Body of pancreas (tissue), 4 donors: ENCODE measurements at regions not wholly inside any gene's neighbourhood (a gene's known extent, or its start where the extent isn't known, plus 50 kb on each side); places are given as distances from the start of the nearest gene placed in this dataset.
"Not testable (repeated sequence)": the region's sequence is repeated elsewhere in the genome, so short reads cannot be mapped to it uniquely, and the experiment has no call there.

ENCODE experiments used
- ATAC-seq: fragments of 150-250 bp; one replicate; pipeline ENCODE4 v1.9.1; 2016
- DNase-seq, 4 donors: peaks; one replicate each; pipeline ENCODE4 v3.0.0-alpha.2; 2019
- H3K27ac ChIP-seq, 4 donors: fragments of 200-600 bp; sonication (generic); 1 replicate in 3 of 4; 2 replicates in 1 of 4; pipeline versions ENCODE4 v1.5.1 to v1.6.1; 2016 to 2019; ENCODE audit warnings: mild to moderate bottlenecking in 1 of 4, mixed read lengths in 1 of 4, moderate library complexity in 1 of 4
- H3K27me3 ChIP-seq, 2 donors: fragments of 200-600 bp; sonication (generic); one replicate each; pipeline ENCODE4 v1.6.0; 2016; ENCODE audit warnings: mild to moderate bottlenecking in 1 of 2
- H3K36me3 ChIP-seq, 2 donors: fragments of 200-600 bp; sonication (generic); replicated peaks in 1 of 2; 2 replicates each; pipeline ENCODE4 v1.5.1; 2016; ENCODE audit warnings: low read depth in 2 of 2; ENCODE audit not compliant: insufficient read depth in 1 of 2
- H3K4me1 ChIP-seq: fragments of 200-600 bp; sonication (generic); one replicate; pipeline ENCODE4 v1.6.0; 2016
- H3K4me3 ChIP-seq, 2 donors: fragments of 200-600 bp; sonication (generic); 1 replicate in 1 of 2; 2 replicates in 1 of 2; pipeline ENCODE4 v1.5.1; 2016 to 2019
- H3K9me3 ChIP-seq, 3 donors: fragments of 200-600 bp; sonication (generic); 1 replicate in 2 of 3; 2 replicates in 1 of 3; pipeline ENCODE4 v1.5.1; 2016
- POLR2A ChIP-seq, 3 donors: fragments of 450-650 bp; IDR thresholded peaks; one replicate each; pipeline ENCODE4 v1.6.1; 2016; ENCODE audit warnings: antibody characterized with exemption in 3 of 3, mild to moderate bottlenecking in 2 of 3
- WGBS, 2 donors: methylation state at CpG; one replicate each; pipeline ENCODE4 v1.1.5; 2017; 5-methylcytosine and 5-hydroxymethylcytosine counted together
- intact Hi-C: fragments of 100-400 bp; cut with DNase I; formaldehyde crosslinking; loops from one replicate; pipeline ENCODE4 v1.15.1; 2023
- TF ChIP-seq, protein P1 (sequence below), 7 experiments: fragments of 450-650 bp in 4 of 7; fragments of 200-600 bp in 3 of 7; sonication (generic) in 3 of 7; IDR thresholded peaks; one replicate each; pipeline ENCODE4 v1.5.1; 2016 to 2019; ENCODE audit warnings: antibody characterized with exemption in 7 of 7

DNA sequence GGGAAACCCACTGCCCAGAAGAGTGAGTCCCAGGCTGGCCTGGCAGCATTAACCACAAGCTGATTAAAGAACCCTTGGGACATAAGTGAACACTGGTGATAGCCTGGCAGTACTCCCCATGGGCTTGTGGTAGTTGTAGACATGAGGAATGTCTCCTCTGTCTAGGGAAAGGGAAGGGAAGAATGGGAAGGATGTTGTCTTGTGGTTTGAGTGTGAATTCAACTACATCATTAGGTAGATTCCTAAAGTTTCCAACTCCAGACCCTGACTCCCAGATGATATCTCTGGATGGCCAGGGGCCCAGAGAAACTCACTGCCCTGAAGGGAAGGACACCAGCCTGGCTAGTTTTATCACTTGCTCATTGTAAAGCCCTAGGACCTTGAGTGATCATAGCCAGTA is 1012.4 kb upstream of the COX7C start:
- no peak for DNase-seq
- Histone ChIP-seq H3K27ac (no peak overlapping the region), H3K4me3 (no peak overlapping the region), H3K27me3 (no peaks in the 10 kb centered on the region), H3K4me1 (no peaks in the 10 kb centered on the region), H3K9me3 (no peaks in the 10 kb centered on the region), H3K36me3 (no peaks in the 10 kb centered on the region)
- TF ChIP-seq, protein P1, sequence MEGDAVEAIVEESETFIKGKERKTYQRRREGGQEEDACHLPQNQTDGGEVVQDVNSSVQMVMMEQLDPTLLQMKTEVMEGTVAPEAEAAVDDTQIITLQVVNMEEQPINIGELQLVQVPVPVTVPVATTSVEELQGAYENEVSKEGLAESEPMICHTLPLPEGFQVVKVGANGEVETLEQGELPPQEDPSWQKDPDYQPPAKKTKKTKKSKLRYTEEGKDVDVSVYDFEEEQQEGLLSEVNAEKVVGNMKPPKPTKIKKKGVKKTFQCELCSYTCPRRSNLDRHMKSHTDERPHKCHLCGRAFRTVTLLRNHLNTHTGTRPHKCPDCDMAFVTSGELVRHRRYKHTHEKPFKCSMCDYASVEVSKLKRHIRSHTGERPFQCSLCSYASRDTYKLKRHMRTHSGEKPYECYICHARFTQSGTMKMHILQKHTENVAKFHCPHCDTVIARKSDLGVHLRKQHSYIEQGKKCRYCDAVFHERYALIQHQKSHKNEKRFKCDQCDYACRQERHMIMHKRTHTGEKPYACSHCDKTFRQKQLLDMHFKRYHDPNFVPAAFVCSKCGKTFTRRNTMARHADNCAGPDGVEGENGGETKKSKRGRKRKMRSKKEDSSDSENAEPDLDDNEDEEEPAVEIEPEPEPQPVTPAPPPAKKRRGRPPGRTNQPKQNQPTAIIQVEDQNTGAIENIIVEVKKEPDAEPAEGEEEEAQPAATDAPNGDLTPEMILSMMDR (IDR thresholded peaks at IDR 0.05), result no peak
- TF ChIP-seq POLR2A (IDR thresholded peaks at IDR 0.05), result no peak
- ATAC-seq, result no peak
- intact Hi-C loops, result no loop called here

DNA sequence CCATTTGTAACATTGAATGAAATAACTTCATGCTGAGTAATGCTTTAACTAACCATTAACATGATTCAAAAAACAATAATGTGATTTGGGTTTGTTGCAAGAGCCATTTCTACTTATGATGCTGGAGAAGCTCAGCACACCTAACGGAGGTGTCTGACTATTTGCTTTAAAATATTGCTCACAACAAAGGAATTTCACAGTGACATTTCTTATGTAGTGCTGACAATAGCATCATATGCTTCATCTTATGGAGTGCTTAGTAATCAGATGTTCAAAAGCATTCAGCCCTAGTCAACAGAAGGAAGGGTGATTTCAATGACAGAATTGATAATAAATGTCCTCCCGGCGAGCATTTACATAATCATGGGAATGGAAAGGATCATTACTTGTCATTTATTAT is 1003.3 kb upstream of the COX7C start:
- H3K27me3 ChIP-seq, result no peaks in the 10 kb centered on the region
- intact Hi-C loops, result no loop called here
- DNase-seq (no peak), ATAC-seq (no peak)
- H3K4me1 ChIP-seq, result no peaks in the 10 kb centered on the region
- no peak overlapping the region for H3K27ac ChIP-seq
- H3K4me3 ChIP-seq, result no peak overlapping the region
- no peaks in the 10 kb centered on the region for H3K9me3 ChIP-seq
- H3K36me3 ChIP-seq, result no peaks in the 10 kb centered on the region
- TF ChIP-seq, protein P1 (IDR thresholded peaks at IDR 0.05), result no peak
- no peak for TF ChIP-seq POLR2A (IDR thresholded peaks at IDR 0.05)
- WGBS, 2 donors, result 54 to 75% methylated on average over 3 of the region's 3 CpGs

DNA sequence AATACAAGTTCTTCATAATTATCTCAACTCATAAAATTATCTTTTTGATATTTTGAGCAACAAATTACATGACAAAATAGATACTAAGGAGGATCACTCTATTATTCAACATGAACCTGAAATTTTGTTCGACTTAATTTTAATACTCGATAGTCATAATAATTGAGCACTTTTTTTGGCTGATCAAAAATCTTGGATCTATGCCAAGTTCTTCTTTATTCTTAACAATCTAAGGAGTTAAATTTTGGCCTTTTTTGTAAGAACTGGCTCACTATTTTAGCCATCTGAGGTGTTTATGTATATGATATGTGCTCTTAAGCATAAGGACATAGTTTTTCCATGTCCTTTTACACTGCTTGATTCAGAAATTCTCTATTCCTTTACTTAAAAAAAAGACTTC is 996.1 kb upstream of the COX7C start:
- Histone ChIP-seq H3K4me1 (no peaks in the 10 kb centered on the region), H3K9me3 (no peaks in the 10 kb centered on the region), H3K36me3 (no peaks in the 10 kb centered on the region), H3K4me3 (no peak overlapping the region), H3K27ac (no peak overlapping the region), H3K27me3 (no peaks in the 10 kb centered on the region)
- WGBS, 2 donors, result 84 to 87% methylated on average over 2 of the region's 2 CpGs
- intact Hi-C loops, result no loop called here
- TF ChIP-seq, protein P1 (IDR thresholded peaks at IDR 0.05), result no peak
- TF ChIP-seq POLR2A (IDR thresholded peaks at IDR 0.05), result no peak
- ATAC-seq (no peak), DNase-seq (no peak)

DNA sequence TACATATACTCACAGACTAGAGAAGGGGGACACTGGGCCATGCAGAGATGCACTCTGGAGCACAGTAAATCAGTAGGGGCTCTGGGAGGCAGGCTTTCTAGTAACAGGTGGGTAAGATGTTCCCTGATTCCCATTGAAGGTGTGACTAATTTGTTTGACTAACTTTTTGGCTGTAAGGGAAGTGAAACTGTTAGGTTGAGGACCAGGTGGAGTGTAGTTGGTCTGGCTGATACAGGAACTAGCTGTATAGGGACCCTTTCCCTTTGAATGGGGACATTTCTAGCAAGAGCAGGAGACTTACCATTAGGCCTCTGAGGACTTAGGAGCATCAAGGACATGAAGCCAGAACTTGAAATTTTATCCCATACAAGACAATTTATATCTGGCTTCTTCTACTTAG is 989.6 kb upstream of the COX7C start:
- intact Hi-C loops, result no loop called here
- no peak for DNase-seq
- Histone ChIP-seq H3K36me3 (no peaks in the 10 kb centered on the region), H3K9me3 (no peaks in the 10 kb centered on the region), H3K4me1 (no peaks in the 10 kb centered on the region), H3K27ac (no peak overlapping the region), H3K4me3 (no peak overlapping the region), H3K27me3 (no peaks in the 10 kb centered on the region)
- no peak for ATAC-seq
- TF ChIP-seq, protein P1 (IDR thresholded peaks at IDR 0.05), result no peak
- no peak for TF ChIP-seq POLR2A (IDR thresholded peaks at IDR 0.05)

DNA sequence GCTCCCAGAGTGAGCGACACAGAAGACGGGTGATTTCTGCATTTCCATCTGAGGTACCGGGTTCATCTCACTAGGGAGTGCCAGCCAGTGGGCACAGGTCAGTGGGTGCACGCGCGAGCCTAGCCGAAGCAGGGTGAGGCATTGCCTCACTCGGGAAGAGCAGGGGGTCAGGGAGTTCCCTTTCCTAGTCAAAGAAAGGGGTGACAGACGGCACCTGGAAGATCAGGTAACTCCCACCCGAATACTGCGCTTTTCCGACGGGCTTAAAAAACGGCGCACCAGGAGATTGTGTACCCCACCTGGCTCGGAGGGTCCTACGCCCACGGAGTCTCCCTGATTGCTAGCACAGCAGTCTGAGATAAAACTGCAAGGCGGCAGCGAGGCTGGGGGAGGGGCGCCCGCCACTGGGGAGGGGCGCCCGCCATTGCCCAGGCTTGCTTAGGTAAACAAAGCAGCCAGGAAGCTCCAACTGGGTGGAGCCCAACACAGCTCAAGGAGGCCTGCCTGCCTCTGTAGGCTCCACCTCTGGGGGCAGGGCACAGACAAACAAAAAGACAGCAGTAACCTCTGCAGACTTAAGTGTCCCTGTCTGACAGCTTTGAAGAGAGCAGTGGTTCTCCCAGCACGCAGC is 979.1 kb upstream of the COX7C start:
- intact Hi-C loops, H3K4me3 ChIP-seq, H3K27ac ChIP-seq, DNase-seq, H3K4me1 ChIP-seq, H3K9me3 ChIP-seq, ATAC-seq, H3K36me3 ChIP-seq, H3K27me3 ChIP-seq: not testable (repeated sequence)
- 86 to 94% methylated on average over 18 of the region's 25 CpGs for WGBS, 2 donors
